HCT116 (cell line): ENCODE measurements at regions not wholly inside any gene's neighbourhood (a gene's known extent, or its start where the extent isn't known, plus 50 kb on each side); places are given as distances from the start of the nearest gene placed in this dataset.

ENCODE experiments used
- CTCF ChIP-seq, 3 experiments: fragments of 200-600 bp in 1 of 3; sonication (generic) in 1 of 3; IDR thresholded peaks in 2 of 3; conservative IDR thresholded peaks in 1 of 3; 2 replicates each; pipeline ENCODE4 v1.5.1; 2012 to 2017; ENCODE audit warnings: low read depth in 2 of 3, low read length in 2 of 3, antibody characterized with exemption in 1 of 3, borderline replicate concordance in 1 of 3, control low read depth in 1 of 3, mild to moderate bottlenecking in 1 of 3, mixed read lengths in 1 of 3, mixed run types in 1 of 3, moderate library complexity in 1 of 3; ENCODE audit not compliant: insufficient read depth in 1 of 3
- EZH2phosphoT487 ChIP-seq: fragments of 200-600 bp; IDR thresholded peaks from 2 replicates; pipeline ENCODE4 v1.6.1; 2018; ENCODE audit warnings: antibody characterized with exemption, borderline replicate concordance
- JUND ChIP-seq: IDR thresholded peaks from 2 replicates; pipeline ENCODE4 v1.6.1; 2012
- POLR2A ChIP-seq: IDR thresholded peaks from 2 replicates; pipeline ENCODE4 v1.7.0; 2011; ENCODE audit warnings: borderline replicate concordance; ENCODE audit not compliant: insufficient read depth, insufficient read length; ENCODE audit errors: extremely low read depth
- POLR2AphosphoS5 ChIP-seq: IDR thresholded peaks from 2 replicates; pipeline ENCODE4 v1.6.1; 2011; ENCODE audit warnings: mild to moderate bottlenecking, low read depth, low read length, moderate library complexity
- RAD21 ChIP-seq: IDR thresholded peaks from 2 replicates; pipeline ENCODE4 v1.6.1; 2012; ENCODE audit warnings: low read depth, mild to moderate bottlenecking
- YY1 ChIP-seq: IDR thresholded peaks from 2 replicates; pipeline ENCODE4 v1.6.1; 2011; ENCODE audit warnings: low read length, low read depth, moderate library complexity, mild to moderate bottlenecking; ENCODE audit not compliant: insufficient replicate concordance; ENCODE audit errors: extremely low read depth
- ZNF274 ChIP-seq: fragments of 200-500 bp; sonication (Bioruptor generic); IDR thresholded peaks from 2 replicates; pipeline ENCODE4 v1.6.1; 2014; ENCODE audit warnings: mild to moderate bottlenecking, low read depth, low read length, inconsistent platforms

GRCh38 chr4:124203613-124204238 is 508.8 kb downstream of the ANKRD50 start:
- no peak for TF ChIP-seq CTCF (IDR thresholded peaks at IDR 0.05 in 2 of 3, conservative IDR thresholded peaks at IDR 0.05 in 1 of 3; ENCODE audit: borderline replicate concordance in 1 of 3, insufficient read depth in 1 of 3, low read depth in 2 of 3, low read length in 2 of 3)
- no peak for TF ChIP-seq JUND
- TF ChIP-seq YY1, result no peak
- no peak for TF ChIP-seq EZH2phosphoT487
- TF ChIP-seq POLR2A, result no peak
- TF ChIP-seq RAD21, result no peak
- TF ChIP-seq POLR2AphosphoS5, result no peak
- TF ChIP-seq ZNF274, result no peak
